ENCODE measurements at regions not wholly inside any gene's neighbourhood (a gene's known extent, or its start where the extent isn't known, plus 50 kb on each side); places are given as distances from the start of the nearest gene placed in this dataset.

GRCh38 chr4:41413670-41414411 is 124.1 kb upstream of the LIMCH1 start:
- FAIRE-seq = no peak

GRCh38 chr4:41414412-41414779 is 123.6 kb upstream of the LIMCH1 start:
- H3K4me3 ChIP-seq (ENCODE audit: low read depth, low read length) = no peak overlapping the region
- H3K27me3 ChIP-seq (ENCODE audit: control insufficient read depth, insufficient read depth, low read length) = no peaks in the 10 kb centered on the region
- DNase-seq (ENCODE audit: low read depth) = no peak
- no peak for TF ChIP-seq CTCF (IDR thresholded peaks at IDR 0.05; ENCODE audit: insufficient read depth, low read length, severe bottlenecking)
- no peak for FAIRE-seq
- no peaks in the 10 kb centered on the region for H3K36me3 ChIP-seq (ENCODE audit: control insufficient read depth, insufficient read depth, low read length)

More at GRCh38 chr4:41413670-41414411, 124.1 kb upstream of the LIMCH1 start:
- H3K4me3 ChIP-seq (ENCODE audit: low read depth, low read length) = no peak overlapping the region
- no peaks in the 10 kb centered on the region for H3K36me3 ChIP-seq (ENCODE audit: control insufficient read depth, insufficient read depth, low read length)
- TF ChIP-seq CTCF (IDR thresholded peaks at IDR 0.05; ENCODE audit: insufficient read depth, low read length, severe bottlenecking) = no peak
- DNase-seq (ENCODE audit: low read depth) = no peak
- H3K27me3 ChIP-seq (ENCODE audit: control insufficient read depth, insufficient read depth, low read length) = no peaks in the 10 kb centered on the region

GRCh38 chr4:41418444-41418843 is 119.5 kb upstream of the LIMCH1 start:
- TF ChIP-seq CTCF (IDR thresholded peaks at IDR 0.05; ENCODE audit: insufficient read depth, low read length, severe bottlenecking) = no peak
- DNase-seq (ENCODE audit: low read depth) (no peak), FAIRE-seq (no peak)
- Histone ChIP-seq H3K36me3 (ENCODE audit: control insufficient read depth, insufficient read depth, low read length) (no peaks in the 10 kb centered on the region), H3K4me3 (ENCODE audit: low read depth, low read length) (no peak overlapping the region), H3K27me3 (ENCODE audit: control insufficient read depth, insufficient read depth, low read length) (no peaks in the 10 kb centered on the region)

GRCh38 chr4:41420541-41420940 is 117.4 kb upstream of the LIMCH1 start:
- no peak overlapping the region for H3K4me3 ChIP-seq (ENCODE audit: low read depth, low read length)
- no peaks in the 10 kb centered on the region for H3K27me3 ChIP-seq (ENCODE audit: control insufficient read depth, insufficient read depth, low read length)
- no peak for FAIRE-seq
- no peak for TF ChIP-seq CTCF (IDR thresholded peaks at IDR 0.05; ENCODE audit: insufficient read depth, low read length, severe bottlenecking)
- no peaks in the 10 kb centered on the region for H3K36me3 ChIP-seq (ENCODE audit: control insufficient read depth, insufficient read depth, low read length)
- DNase-seq (ENCODE audit: low read depth) = no peak

GRCh38 chr4:41423117-41423516 is 114.8 kb upstream of the LIMCH1 start:
- TF ChIP-seq CTCF (IDR thresholded peaks at IDR 0.05; ENCODE audit: insufficient read depth, low read length, severe bottlenecking) = no peak
- no peak overlapping the region for H3K4me3 ChIP-seq (ENCODE audit: low read depth, low read length)
- no peaks in the 10 kb centered on the region for H3K36me3 ChIP-seq (ENCODE audit: control insufficient read depth, insufficient read depth, low read length)
- no peak for FAIRE-seq
- H3K27me3 ChIP-seq (ENCODE audit: control insufficient read depth, insufficient read depth, low read length) = no peaks in the 10 kb centered on the region
- DNase-seq (ENCODE audit: low read depth) = no peak

GRCh38 chr4:41424522-41424921 is 113.4 kb upstream of the LIMCH1 start:
- Histone ChIP-seq H3K4me3 (ENCODE audit: low read depth, low read length) (no peak overlapping the region), H3K36me3 (ENCODE audit: control insufficient read depth, insufficient read depth, low read length) (no peaks in the 10 kb centered on the region), H3K27me3 (ENCODE audit: control insufficient read depth, insufficient read depth, low read length) (no peaks in the 10 kb centered on the region)
- no peak for TF ChIP-seq CTCF (IDR thresholded peaks at IDR 0.05; ENCODE audit: insufficient read depth, low read length, severe bottlenecking)
- FAIRE-seq (no peak), DNase-seq (ENCODE audit: low read depth) (no peak)
